GM12801 (cell line): ENCODE measurements at regions not wholly inside any gene's neighbourhood (a gene's known extent, or its start where the extent isn't known, plus 50 kb on each side); places are given as distances from the start of the nearest gene placed in this dataset.

ENCODE experiments used
- CTCF ChIP-seq: IDR thresholded peaks from one replicate; pipeline ENCODE4 v1.5.1; 2011; ENCODE audit warnings: control low read depth; ENCODE audit not compliant: insufficient read length; ENCODE audit errors: extremely low read depth

- no peak for TF ChIP-seq CTCF
Observed at GRCh38 chr1:30088594-30088993, 634.8 kb downstream of the MATN1 start.

DNA sequence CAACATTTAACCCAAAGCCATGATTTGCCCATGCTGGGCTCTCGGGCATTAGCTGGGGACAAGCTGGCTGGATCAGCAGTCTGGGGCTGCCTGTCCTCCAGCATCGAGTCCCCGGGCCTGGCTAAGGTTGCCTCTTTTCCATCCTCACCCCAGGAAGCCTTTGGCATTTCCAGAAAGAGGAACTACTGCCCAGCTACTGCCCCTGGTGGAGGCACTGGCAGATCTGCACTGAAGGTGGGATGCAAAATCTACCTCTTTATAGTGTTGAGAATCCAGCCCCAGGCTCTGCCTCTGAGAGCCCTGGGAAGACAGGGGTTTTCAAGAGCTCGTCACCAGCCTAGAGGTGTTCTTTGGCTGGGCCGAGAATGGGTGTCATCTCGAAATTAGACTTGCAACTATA lies 635.9 kb downstream of the MATN1 start:
- TF ChIP-seq CTCF = no peak

DNA sequence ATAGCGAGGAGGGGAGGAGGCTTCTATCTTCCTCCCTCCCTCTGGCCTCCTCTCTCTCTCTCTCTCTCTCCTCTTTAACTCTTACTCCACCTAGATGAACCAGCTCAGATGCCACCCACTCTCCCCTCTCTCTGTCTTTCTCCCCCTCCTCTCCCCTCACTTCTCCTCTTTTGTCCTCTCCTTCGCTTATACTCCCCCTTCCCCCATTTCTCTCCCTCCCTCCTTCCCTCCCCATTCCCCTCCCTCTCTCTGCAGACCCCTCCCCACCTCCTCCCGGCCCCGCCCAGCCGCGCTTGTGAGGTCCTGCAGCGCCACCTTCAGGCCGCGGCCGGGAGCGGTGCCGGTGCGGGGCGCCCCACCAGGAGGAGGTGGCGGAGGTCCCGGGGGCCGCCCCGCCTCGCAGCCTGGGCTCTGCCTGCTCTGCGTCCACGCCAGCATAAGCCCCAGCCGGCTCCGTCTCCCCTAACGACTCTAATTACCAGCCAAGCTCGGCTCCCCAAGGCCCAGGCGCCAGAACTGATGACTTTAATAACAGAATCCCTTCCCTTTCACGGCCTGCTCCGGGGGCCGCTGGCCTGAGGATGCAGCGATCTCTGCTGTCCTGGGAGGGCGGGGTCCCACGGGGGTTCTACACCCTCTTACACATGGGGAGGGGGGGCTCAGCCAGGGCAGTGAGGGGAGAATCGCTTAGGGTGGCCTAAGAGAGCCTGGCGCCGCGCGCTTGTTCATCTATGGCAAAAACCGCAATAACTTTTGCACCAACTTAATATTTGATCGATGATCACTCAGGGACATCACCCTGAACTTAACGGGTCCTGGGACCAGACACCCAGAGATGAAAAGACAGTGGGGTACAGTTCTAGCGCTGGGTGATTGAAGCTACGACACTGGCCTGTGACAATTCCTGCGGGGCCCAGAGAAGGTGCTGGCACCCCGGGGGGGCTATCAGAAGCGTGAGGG lies 637.3 kb downstream of the MATN1 start:
- TF ChIP-seq CTCF = no peak

- TF ChIP-seq CTCF = no peak
Observed at GRCh38 chr1:30084909-30085571, 638.3 kb downstream of the MATN1 start.

DNA sequence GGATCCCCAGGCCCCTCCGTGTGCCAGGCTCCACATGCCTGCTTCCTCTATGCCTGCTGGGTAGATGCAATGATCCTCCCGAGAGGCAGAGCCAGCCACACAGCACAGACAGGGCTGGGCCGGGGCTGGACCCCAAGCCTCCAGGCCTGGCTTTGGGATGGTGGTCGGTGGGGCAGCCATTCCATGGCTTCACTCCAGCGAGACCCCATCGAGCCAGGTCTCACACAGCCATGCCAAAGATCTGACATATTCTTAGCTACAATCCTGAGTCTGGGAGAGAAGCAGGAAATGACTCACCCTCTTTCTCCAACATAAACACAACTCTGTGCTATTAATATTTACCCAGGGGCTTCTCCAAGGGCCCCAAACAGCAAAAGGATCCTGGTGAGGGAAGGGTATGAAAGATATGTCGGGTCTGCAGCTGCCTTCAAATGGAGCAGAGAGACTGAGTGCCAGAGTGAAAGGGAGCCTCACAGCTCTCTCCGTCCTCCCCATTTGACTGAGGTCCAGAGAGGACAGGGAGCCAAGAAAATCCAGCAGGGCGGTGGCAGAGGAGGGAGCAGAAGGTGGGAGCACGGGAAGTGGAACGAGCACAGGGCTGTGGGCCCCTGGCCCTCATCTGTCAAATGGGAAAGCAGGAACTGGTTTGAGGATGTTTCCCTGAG lies 639.5 kb downstream of the MATN1 start:
- TF ChIP-seq CTCF = no peak

DNA sequence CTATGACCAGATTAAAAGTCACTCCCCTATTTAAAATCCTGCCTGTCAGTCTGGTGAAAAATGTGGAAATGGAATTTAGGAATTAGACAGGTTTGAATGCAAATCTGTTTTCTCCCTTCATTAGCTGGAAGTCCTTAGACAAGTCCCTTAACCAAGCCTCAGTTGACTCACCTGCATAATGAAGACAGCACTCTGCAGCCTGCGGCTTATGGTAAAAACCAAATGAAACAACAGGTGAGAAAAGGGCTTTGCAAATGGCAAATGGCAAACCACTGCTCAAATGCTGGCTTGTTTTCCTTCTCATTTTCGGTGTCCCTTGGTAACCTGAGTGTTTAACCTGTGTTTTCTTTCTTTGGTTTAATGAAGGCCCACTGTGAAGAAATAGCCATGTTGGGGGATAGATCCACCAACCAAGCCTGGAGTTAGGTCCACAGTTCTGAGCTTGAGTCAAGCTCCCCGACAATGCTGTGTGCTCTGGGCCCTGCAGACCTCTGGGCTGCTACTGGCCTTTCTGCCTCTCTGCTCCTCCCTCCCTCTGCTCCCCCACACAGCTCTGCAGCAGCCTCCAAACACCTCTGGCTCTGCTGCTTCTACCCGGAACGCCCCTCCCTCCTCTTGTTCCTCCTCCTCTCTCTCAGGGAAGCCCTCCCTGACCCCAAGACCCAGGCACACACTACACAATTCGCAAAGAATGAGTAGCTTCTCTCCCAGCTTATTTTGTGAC lies 641.8 kb downstream of the MATN1 start:
- no peak for TF ChIP-seq CTCF
